ENCODE measurements at regions not wholly inside any gene's neighbourhood (a gene's known extent, or its start where the extent isn't known, plus 50 kb on each side); places are given as distances from the start of the nearest gene placed in this dataset.

DNA sequence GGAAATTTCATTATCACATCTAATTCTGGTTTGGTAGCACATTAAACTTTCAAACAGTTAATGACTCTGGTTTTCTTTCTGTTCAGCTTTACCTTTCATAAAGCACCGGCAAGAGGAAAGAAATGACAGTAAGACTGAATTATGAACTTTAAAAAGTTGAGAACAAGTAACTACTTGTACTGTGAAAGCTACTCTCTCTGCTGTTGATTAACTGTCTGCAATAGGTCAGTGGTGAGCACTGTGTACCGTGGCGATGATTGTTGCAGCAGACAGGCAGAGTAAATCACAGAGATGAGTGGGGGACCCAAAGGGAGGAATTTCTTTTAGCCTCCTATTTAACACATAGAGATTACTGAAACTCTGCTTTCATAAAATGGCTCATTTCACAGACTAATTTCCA is 74.0 kb upstream of the MEF2C start:
- no peak for TF ChIP-seq EZH2phosphoT487 (IDR thresholded peaks at IDR 0.05; ENCODE audit: insufficient read depth, low read depth)
- no peak for TF ChIP-seq EZH2 (IDR thresholded peaks at IDR 0.05; ENCODE audit: insufficient read depth, poor library complexity, severe bottlenecking)
